Muscle layer of duodenum (tissue), 2 donors: ENCODE measurements at regions not wholly inside any gene's neighbourhood (a gene's known extent, or its start where the extent isn't known, plus 50 kb on each side); places are given as distances from the start of the nearest gene placed in this dataset.

Experiments
- H3K27ac ChIP-seq: one replicate; pipeline ENCODE4 v1.7.0; 2013; ENCODE audit warnings: mild to moderate bottlenecking, low read length
- H3K27me3 ChIP-seq: one replicate; pipeline ENCODE4 v1.7.0; 2013; ENCODE audit warnings: low read depth, mild to moderate bottlenecking, control low read depth, low read length
- H3K36me3 ChIP-seq, 2 donors: one replicate each; pipeline ENCODE4 v1.7.0; 2013; ENCODE audit warnings: low read length in 2 of 2, control low read depth in 1 of 2, mild to moderate bottlenecking in 1 of 2; ENCODE audit not compliant: insufficient read depth in 2 of 2, control insufficient read depth in 1 of 2
- H3K4me1 ChIP-seq, 2 donors: one replicate each; pipeline ENCODE4 v1.7.0; 2013; ENCODE audit warnings: low read length in 2 of 2, mild to moderate bottlenecking in 2 of 2, control low read depth in 1 of 2, moderate library complexity in 1 of 2; ENCODE audit not compliant: insufficient read depth in 2 of 2, control insufficient read depth in 1 of 2
- H3K4me3 ChIP-seq, 2 donors: one replicate each; pipeline ENCODE4 v1.7.0; 2013; ENCODE audit warnings: low read length in 2 of 2, low read depth in 1 of 2, mild to moderate bottlenecking in 1 of 2
- H3K9me3 ChIP-seq, 2 donors: one replicate each; pipeline ENCODE4 v1.7.0; 2013; ENCODE audit warnings: low read length in 2 of 2, control low read depth in 1 of 2, mild to moderate bottlenecking in 1 of 2; ENCODE audit not compliant: control insufficient read depth in 1 of 2
- donor health status: healthy.

DNA sequence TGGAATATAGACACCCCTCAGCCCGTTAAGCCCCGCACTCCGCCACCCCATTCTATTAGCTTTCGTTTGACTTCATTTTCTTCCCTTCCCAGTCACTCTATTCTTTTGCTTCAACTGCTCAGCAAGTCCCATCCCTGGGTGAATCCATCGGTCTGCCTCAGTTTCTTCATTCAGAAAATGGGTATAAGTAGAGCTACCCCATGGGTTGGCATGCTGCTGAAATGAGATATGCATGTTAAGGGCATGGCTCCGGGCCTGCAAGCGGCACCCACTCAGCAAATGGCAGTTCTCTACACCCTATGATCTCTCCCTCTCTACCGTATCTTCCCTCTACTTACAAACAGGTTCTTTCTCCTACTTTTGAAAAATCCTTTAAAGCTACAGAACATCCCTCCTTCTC is 87.8 kb upstream of the IRF2BP2 start:
- H3K36me3 ChIP-seq, result no peaks in the 10 kb centered on the region

DNA sequence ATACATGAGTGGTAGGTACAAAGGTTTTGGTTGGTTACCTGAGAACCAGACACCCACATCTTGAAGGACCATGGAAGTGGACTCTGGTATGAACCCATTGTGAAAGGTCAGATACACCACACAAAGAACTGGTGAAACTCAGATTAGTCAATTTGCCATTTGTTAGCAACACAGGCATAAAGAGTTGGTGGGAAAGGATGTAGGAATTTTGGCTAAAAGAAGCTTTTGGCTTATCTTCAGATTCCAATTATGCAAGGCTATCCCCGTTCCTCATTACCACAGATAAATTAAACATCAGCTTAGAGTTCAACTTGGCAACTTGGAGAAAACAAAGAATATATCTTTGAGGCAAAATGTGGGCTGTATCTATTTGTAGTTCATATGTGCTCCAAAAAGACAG is 87.0 kb upstream of the IRF2BP2 start:
- Histone ChIP-seq H3K27ac (no peak overlapping the region), H3K9me3 (no peaks in the 10 kb centered on the region), H3K4me1 (peaks cover 13 to 14% of the 10 kb centered on the region in 2 donors), H3K4me3 (no peak overlapping the region), H3K27me3 (no peaks in the 10 kb centered on the region), H3K36me3 (no peaks in the 10 kb centered on the region)

More for the DNA sequence above, 87.8 kb upstream of the IRF2BP2 start:
- no peaks in the 10 kb centered on the region for H3K27me3 ChIP-seq
- H3K4me1 ChIP-seq, result peaks cover 13 to 14% of the 10 kb centered on the region in 2 donors
- H3K27ac ChIP-seq, result no peak overlapping the region
- H3K4me3 ChIP-seq, result no peak overlapping the region
- H3K9me3 ChIP-seq, result no peaks in the 10 kb centered on the region

DNA sequence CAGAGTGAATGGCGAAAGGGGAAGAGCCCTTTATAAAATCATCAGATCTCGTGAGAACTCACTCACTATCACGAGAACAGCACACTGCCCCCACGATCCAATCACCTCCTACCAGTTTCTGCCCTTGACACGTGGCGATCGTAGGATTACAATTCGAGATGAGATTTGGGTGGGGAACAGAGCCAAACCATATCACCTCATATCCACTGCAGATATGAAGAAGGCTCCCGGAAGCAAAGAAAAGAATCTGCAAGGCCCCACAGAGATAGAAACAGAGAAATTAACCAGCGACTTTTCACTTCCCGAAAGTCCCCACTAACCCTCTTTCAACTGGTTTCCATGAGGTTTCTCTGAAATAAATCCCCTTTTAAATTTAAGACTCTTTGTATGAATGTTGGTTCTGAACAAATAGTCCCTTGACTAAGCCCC is 86.2 kb upstream of the IRF2BP2 start:
- H3K4me1 ChIP-seq, result peaks cover 13 to 14% of the 10 kb centered on the region in 2 donors
- H3K36me3 ChIP-seq, result no peaks in the 10 kb centered on the region
- H3K9me3 ChIP-seq, result no peaks in the 10 kb centered on the region
- no peak overlapping the region for H3K4me3 ChIP-seq
- H3K27ac ChIP-seq, result no peak overlapping the region
- H3K27me3 ChIP-seq, result no peaks in the 10 kb centered on the region

DNA sequence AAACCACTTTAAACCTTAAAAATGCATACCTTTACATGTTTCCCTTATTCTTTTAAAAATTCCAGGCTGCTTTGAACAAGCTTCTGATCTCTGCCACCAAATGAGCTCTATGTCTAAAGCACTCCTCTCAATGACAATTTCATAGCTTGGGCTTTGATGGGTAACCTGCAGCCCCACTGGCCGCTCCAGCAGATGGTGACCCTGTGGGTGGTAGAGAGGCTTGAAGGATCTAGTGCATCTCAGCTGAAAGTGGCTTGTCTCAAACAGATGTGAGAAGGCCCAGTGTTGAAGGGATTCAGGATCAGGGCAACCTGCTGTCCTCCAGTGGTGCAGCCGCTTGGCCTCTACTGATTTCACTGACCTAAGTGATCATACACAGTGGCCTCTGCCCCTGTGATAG is 84.7 kb upstream of the IRF2BP2 start:
- H3K27ac ChIP-seq, result no peak overlapping the region
- no peaks in the 10 kb centered on the region for H3K9me3 ChIP-seq
- peaks cover under 1 to 2% of the 10 kb centered on the region in 2 donors for H3K4me1 ChIP-seq
- H3K27me3 ChIP-seq, result no peaks in the 10 kb centered on the region
- H3K4me3 ChIP-seq, result no peak overlapping the region
- H3K36me3 ChIP-seq, result no peaks in the 10 kb centered on the region

DNA sequence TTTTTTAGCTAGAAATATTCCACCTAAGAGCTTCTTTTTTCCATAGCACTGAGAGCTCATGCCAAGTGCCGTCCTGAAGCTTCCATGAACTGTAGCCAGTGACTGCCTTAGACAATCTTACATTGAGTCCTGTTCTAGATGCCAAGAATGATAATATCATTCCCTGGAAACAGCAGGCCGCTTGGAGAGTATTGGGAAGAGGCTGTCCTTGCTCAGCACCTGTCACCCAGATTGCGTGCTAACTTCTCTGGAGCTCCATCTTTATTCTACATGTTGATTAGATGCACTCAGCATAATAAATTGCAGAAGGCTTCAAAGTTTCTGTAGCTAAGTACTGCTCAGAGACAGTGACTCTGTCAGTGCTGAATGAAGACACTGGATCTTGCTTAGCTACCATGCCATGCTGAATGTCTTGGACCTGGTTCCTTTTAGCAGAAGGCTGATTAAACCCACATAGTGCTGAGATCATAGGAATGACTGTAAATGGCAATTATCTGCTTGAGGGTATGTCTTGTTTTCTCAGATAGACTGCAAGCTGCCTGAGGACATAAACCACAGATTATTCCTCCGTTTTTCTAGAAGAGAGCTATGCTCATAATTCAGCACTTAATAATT is 83.1 kb upstream of the IRF2BP2 start:
- Histone ChIP-seq H3K27me3 (no peaks in the 10 kb centered on the region), H3K4me3 (no peak overlapping the region), H3K4me1 (no peaks in the 10 kb centered on the region), H3K9me3 (no peaks in the 10 kb centered on the region), H3K27ac (no peak overlapping the region), H3K36me3 (no peaks in the 10 kb centered on the region)

DNA sequence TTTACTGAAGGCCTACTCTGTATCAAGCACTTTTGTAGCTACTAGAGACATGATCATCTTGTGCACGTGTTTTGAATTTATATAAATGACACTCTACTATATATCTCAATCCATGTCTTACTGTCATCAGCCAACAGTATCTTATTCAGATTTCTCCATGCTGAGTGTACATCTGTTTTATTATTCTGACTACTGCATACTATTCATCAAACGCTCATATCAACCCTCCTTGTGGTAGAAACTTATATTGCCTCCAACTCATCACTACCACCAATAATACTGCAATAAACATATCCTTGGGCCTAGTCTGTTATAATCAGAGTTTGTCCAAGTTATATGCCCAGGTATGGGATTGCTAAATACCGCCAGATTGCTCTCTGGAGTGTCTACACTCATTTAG is 81.6 kb upstream of the IRF2BP2 start:
- H3K4me1 ChIP-seq, result no peaks in the 10 kb centered on the region
- H3K27ac ChIP-seq, result no peak overlapping the region
- H3K4me3 ChIP-seq, result no peak overlapping the region
- H3K36me3 ChIP-seq, result no peaks in the 10 kb centered on the region
- no peaks in the 10 kb centered on the region for H3K9me3 ChIP-seq
- no peaks in the 10 kb centered on the region for H3K27me3 ChIP-seq

DNA sequence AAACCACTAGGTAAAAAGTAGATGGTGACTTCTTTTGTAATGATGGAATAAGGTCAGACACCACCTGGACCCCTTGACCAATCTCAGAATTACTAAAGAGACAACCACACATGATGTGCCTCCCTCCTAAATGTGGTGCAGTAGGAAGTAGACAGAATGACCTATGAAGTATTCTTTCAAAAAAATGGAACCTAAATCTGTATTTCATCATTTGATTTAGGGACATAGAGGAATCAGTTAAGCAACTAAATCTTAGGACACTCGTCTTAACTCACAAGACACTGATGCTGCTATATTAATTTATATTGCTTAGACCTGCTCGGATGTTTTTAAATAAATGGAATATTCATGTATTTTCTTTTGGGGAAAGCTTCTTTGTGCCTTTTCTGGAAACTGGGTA is 80.9 kb upstream of the IRF2BP2 start:
- Histone ChIP-seq H3K9me3 (no peaks in the 10 kb centered on the region), H3K4me3 (no peak overlapping the region), H3K4me1 (no peaks in the 10 kb centered on the region)

DNA sequence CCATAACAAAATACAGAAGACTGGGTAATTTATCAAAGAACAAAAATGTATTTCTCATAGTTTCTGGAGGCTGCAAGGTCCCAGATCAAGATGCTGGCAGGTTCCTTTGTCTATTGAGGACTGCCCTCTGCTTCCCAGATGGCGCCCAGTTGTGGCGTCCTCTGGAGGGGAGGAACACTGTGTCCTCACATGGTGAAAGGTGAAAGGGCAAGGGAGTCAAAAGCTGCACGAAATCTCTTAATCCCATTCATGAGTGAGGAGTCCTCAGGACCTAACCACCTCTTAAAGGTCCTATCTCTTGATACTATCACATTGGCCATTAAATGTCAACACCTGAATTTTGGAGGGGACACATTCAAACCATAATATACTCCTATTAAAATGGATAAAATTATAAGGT is 79.3 kb upstream of the IRF2BP2 start:
- H3K27ac ChIP-seq, result no peak overlapping the region
- H3K4me3 ChIP-seq, result no peak overlapping the region
- no peaks in the 10 kb centered on the region for H3K27me3 ChIP-seq
- no peaks in the 10 kb centered on the region for H3K36me3 ChIP-seq
- no peaks in the 10 kb centered on the region for H3K9me3 ChIP-seq
- peaks cover 0 to 4% of the 10 kb centered on the region in 2 donors for H3K4me1 ChIP-seq

More for the DNA sequence above, 80.9 kb upstream of the IRF2BP2 start:
- no peaks in the 10 kb centered on the region for H3K36me3 ChIP-seq
- no peak overlapping the region for H3K27ac ChIP-seq
- H3K27me3 ChIP-seq, result no peaks in the 10 kb centered on the region

DNA sequence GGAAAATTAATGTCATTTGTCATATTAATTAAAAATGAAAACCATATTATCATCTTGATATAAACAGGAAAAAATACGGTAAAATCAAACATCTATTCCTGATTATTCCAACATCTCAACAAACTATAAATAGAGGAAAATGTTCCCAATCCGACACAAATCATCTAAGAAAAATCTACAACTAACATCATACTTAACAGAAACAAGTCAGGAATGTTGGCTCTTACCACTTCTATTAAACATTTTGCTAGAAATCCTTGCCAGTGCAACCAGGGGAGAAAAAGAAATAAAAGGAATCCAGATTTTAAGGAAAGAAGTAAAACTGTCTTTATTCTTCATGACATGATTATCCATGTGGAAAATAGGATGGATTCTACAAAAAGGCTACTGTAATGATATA is 77.0 kb upstream of the IRF2BP2 start:
- Histone ChIP-seq H3K4me1 (peaks cover 0 to 17% of the 10 kb centered on the region in 2 donors), H3K27me3 (no peaks in the 10 kb centered on the region), H3K9me3 (no peaks in the 10 kb centered on the region), H3K4me3 (no peak overlapping the region), H3K27ac (no peak overlapping the region), H3K36me3 (no peaks in the 10 kb centered on the region)

DNA sequence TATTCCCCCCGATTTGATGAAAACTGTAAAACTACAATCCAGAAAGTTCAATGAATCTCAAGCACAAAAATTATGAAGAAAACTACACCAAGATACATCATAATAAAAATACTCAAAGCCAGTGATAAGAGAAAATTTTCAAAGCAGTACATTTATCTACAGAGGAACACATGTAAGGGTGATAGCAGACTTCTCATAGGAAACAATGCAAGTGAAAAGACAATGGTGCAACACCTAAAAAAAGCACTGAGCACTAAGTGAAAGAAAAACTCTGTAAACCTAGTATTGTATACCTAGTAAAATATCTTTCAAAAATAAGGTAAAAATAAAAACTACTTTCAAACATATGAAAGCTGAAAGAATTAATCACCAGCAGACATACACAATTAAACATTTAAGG is 76.1 kb upstream of the IRF2BP2 start:
- Histone ChIP-seq H3K27ac (no peak overlapping the region), H3K4me1 (peaks cover 0 to 17% of the 10 kb centered on the region in 2 donors), H3K27me3 (no peaks in the 10 kb centered on the region), H3K4me3 (no peak overlapping the region), H3K36me3 (no peaks in the 10 kb centered on the region), H3K9me3 (no peaks in the 10 kb centered on the region)

DNA sequence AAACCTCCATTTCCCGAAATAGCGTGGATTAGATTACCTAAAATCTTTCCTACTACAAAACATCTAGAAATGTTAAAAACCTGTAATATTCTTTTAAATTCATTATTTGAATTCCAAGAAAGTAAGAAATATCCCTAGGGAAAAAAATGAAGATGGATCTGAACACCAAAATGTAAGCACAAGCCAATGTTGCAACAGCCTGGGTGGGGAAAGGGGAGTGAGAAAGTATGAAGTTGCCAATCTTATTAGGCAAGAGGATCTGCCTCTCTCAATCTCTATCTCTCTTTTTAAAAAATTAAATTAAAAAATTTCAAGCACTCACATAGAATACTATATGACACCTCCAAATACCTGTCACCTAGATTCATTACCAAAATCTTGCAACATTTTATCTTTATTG is 74.9 kb upstream of the IRF2BP2 start:
- H3K4me3 ChIP-seq, result no peak overlapping the region
- no peaks in the 10 kb centered on the region for H3K27me3 ChIP-seq
- peaks cover 0 to 17% of the 10 kb centered on the region in 2 donors for H3K4me1 ChIP-seq
- H3K27ac ChIP-seq, result no peak overlapping the region
- no peaks in the 10 kb centered on the region for H3K9me3 ChIP-seq
- no peaks in the 10 kb centered on the region for H3K36me3 ChIP-seq
